Vagina (tissue), 2 donors: ENCODE measurements at regions not wholly inside any gene's neighbourhood (a gene's known extent, or its start where the extent isn't known, plus 50 kb on each side); places are given as distances from the start of the nearest gene placed in this dataset.

Experiments used
- POLR2A ChIP-seq, 2 donors: fragments of 450-650 bp; IDR thresholded peaks; one replicate each; pipeline ENCODE4 v1.6.1; 2017; ENCODE audit warnings: antibody characterized with exemption in 2 of 2, mild to moderate bottlenecking in 2 of 2, moderate library complexity in 2 of 2
- TF ChIP-seq, protein P1 (sequence below), 3 experiments: fragments of 450-650 bp in 2 of 3; fragments of 200-600 bp in 1 of 3; sonication (generic) in 1 of 3; IDR thresholded peaks; one replicate each; pipeline ENCODE4 v1.5.1; 2017 to 2019; ENCODE audit warnings: antibody characterized with exemption in 3 of 3, mild to moderate bottlenecking in 2 of 3, moderate library complexity in 2 of 3

DNA sequence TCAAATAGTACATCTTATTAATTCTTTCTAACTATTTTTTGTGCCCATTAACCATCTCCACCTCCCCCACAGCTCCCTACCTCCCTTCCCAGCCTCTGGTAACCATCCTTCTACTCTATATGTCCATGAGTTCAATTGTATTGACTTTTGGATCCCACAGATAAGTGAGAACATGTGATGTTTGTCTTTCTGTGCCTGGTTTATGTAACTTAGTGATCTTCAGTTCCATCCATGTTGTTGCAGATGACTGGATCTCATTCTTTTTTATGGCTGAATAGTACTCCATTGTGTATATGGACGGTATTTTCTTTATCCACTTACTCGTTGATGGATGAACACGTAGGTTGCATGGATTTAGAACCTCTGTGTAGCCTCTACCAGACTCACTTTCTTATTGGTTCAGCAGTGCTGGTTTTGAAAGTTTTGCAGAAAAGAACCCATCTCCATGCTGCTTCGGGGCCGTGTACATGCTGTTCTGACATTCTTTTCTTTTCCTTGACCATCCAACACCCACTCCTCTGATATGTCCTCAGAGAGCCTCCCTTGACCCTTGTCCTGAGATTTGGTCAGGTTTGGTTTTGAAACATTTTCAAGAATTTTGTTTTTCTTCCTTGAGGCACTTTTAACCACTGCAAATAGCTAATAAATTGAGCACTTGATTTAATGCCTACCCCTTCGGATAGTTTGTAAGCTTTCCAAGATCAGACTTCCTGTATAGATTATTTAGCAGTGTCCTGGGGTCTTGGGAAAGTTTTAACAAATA lies 231.2 kb upstream of the ZFP64 start:
- TF ChIP-seq POLR2A (IDR thresholded peaks at IDR 0.05) = no peak
- TF ChIP-seq, protein P1, sequence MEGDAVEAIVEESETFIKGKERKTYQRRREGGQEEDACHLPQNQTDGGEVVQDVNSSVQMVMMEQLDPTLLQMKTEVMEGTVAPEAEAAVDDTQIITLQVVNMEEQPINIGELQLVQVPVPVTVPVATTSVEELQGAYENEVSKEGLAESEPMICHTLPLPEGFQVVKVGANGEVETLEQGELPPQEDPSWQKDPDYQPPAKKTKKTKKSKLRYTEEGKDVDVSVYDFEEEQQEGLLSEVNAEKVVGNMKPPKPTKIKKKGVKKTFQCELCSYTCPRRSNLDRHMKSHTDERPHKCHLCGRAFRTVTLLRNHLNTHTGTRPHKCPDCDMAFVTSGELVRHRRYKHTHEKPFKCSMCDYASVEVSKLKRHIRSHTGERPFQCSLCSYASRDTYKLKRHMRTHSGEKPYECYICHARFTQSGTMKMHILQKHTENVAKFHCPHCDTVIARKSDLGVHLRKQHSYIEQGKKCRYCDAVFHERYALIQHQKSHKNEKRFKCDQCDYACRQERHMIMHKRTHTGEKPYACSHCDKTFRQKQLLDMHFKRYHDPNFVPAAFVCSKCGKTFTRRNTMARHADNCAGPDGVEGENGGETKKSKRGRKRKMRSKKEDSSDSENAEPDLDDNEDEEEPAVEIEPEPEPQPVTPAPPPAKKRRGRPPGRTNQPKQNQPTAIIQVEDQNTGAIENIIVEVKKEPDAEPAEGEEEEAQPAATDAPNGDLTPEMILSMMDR (IDR thresholded peaks at IDR 0.05) = no peak
